ENCODE measurements at regions not wholly inside any gene's neighbourhood (a gene's known extent, or its start where the extent isn't known, plus 50 kb on each side); places are given as distances from the start of the nearest gene placed in this dataset.

DNA sequence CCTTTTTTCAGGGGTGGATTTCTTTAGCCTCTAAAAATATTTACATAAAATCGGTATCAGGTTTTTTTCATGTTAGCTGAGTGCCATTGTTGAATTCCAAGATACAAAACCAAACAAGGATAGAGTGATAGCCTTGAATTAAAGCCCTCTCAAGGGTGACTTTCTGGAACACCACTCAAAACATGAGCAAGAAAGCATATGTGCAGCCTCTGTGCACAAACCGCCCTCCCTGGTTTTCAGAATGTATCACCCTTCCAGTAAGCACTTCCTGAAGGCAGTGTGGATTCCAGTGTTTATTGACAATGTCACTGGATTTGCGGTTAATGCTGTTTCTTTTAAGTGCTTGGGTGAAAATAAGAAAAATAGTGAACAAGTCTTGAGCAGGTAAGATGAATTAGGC is 597.7 kb downstream of the TMEM114 start:
- DNase-seq (ENCODE audit: low spot score) = no peak
- in situ Hi-C loops (cut with MboI; ENCODE audit: low pct_unique_long_range_greater_than_20kb, low sequenced_read_pairs, unreplicated experiment) = no loop called here
- TF ChIP-seq, protein P1, sequence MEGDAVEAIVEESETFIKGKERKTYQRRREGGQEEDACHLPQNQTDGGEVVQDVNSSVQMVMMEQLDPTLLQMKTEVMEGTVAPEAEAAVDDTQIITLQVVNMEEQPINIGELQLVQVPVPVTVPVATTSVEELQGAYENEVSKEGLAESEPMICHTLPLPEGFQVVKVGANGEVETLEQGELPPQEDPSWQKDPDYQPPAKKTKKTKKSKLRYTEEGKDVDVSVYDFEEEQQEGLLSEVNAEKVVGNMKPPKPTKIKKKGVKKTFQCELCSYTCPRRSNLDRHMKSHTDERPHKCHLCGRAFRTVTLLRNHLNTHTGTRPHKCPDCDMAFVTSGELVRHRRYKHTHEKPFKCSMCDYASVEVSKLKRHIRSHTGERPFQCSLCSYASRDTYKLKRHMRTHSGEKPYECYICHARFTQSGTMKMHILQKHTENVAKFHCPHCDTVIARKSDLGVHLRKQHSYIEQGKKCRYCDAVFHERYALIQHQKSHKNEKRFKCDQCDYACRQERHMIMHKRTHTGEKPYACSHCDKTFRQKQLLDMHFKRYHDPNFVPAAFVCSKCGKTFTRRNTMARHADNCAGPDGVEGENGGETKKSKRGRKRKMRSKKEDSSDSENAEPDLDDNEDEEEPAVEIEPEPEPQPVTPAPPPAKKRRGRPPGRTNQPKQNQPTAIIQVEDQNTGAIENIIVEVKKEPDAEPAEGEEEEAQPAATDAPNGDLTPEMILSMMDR (IDR thresholded peaks at IDR 0.05; ENCODE audit: extremely low read depth, insufficient read depth, missing control alignments) = no peak

DNA sequence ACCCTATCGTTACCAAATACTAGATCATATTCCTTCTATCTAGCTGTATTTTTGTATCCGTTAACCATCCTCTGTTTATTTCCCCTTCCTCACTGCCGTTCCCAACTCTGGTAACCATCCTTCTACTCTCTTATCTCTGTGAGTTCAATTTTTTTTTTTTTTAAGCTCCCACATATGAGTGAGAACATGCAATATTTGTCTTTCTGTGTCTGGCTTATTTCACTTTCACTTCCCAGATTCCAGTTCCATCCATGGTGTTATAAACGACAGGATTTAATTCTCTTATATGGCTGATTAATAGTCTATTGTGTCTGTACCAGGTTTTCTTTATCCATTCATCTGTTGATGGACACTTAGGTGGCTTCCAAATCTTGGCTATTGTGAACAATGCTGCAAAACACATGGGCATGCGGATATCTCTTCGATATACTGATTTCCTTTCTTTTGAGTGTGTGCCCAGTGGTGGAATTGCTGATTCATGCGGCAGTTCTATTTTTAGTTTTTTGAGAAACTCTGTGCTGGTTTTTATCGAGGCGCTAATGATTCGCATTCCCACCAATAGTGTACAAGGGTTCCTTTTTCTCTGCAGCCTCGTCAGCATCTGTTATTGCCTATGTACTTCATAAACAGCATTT is 599.6 kb downstream of the TMEM114 start:
- TF ChIP-seq, protein P1 (IDR thresholded peaks at IDR 0.05; ENCODE audit: extremely low read depth, insufficient read depth, missing control alignments) = no peak
- DNase-seq (ENCODE audit: low spot score) = no peak
- in situ Hi-C loops (cut with MboI; ENCODE audit: low pct_unique_long_range_greater_than_20kb, low sequenced_read_pairs, unreplicated experiment) = no loop called here

DNA sequence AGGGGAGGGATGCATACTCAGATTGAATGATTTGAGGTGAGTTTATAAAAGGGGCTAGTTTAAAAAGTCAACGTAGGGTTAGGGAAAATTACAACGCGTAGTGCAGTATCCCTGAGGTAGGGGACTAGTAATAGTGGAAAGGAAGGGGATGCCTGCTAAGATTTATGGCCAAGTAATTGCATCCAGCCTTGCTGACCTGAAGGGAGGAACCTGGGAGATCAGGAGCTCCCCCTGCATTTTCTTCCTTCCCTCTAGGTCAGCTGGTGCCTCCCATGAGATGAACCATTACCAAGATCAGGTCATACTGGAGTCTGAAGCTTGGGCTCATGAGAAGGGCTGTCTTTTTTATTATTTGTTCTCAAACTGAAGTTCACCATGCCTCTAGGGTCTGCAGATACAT is 606.6 kb downstream of the TMEM114 start:
- TF ChIP-seq, protein P1 (IDR thresholded peaks at IDR 0.05; ENCODE audit: extremely low read depth, insufficient read depth, missing control alignments) = no peak
- in situ Hi-C loops (cut with MboI; ENCODE audit: low pct_unique_long_range_greater_than_20kb, low sequenced_read_pairs, unreplicated experiment) = no loop called here
- no peak for DNase-seq (ENCODE audit: low spot score)

DNA sequence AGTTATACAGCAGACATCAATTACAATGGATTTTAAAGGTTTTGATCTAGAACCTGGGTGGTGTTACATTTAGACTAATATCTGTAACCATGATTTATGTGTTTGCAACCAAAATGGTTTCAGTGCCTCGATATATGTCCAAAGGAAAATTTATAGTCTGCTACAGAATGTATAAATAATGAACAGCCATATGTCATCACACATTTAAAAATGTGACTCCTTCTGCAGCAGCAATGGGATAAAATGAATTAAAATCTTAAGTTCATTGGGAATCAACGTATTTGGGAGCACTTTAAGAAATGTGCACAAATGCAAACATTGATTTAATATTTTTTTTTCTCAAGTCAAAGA is 610.2 kb downstream of the TMEM114 start:
- in situ Hi-C loops (cut with MboI; ENCODE audit: low pct_unique_long_range_greater_than_20kb, low sequenced_read_pairs, unreplicated experiment) = no loop called here
- DNase-seq (ENCODE audit: low spot score) = no peak
- TF ChIP-seq, protein P1 (IDR thresholded peaks at IDR 0.05; ENCODE audit: extremely low read depth, insufficient read depth, missing control alignments) = no peak

DNA sequence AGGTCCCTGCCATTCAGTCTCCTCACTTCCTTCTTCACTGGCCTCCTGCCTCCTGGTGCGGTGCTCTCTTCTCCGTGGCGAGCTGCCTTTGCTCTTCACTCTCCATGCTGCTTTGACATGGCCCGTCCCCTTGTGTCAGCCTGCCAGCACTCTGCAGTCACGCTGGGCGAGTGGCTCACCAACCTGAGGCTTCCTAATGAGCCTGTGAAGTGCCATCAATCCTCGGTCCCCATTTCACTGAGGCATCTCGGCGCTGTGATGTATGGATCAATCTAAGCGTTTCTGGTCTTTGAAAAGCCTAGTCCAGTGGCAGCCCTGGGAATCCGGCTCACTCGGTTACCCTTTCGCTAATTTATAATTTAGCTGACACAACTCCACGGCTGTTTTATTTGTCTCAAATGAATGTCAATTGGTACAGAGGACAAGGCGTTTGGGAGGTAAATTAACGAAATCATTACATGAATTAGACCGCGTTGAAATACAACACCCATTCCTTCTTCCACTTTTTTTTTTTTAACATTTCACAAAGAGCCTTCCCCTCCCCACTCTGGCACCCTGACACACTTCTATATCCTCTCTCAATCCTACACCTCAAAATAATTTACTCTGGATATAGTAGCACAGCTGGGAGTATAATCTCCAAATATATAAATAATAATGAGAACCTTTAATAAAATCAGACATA is 610.7 kb downstream of the TMEM114 start:
- in situ Hi-C loops (cut with MboI; ENCODE audit: low pct_unique_long_range_greater_than_20kb, low sequenced_read_pairs, unreplicated experiment) = no loop called here
- TF ChIP-seq, protein P1 (IDR thresholded peaks at IDR 0.05; ENCODE audit: extremely low read depth, insufficient read depth, missing control alignments) = no peak
- DNase-seq (ENCODE audit: low spot score) = no peak

DNA sequence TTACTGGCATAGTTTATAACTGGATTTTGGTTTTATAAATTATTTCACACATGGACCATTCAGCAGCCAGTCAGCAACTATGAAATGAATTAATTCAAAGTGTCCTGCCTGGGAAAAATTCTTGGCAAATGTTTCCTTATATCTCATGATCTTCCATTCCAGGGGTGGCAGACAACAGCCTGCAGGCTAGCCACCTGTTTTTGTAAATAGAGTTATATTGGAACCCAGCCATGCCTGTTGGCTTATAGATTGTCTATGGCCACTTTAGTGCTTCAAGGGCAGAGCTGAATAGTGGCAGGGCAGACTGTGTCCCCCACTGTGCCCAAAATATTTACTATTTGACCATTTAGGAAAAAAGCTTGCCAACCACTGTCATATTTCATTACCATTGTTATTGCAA is 613.7 kb downstream of the TMEM114 start:
- in situ Hi-C loops (cut with MboI; ENCODE audit: low pct_unique_long_range_greater_than_20kb, low sequenced_read_pairs, unreplicated experiment) = no loop called here
- TF ChIP-seq, protein P1 (IDR thresholded peaks at IDR 0.05; ENCODE audit: extremely low read depth, insufficient read depth, missing control alignments) = no peak
- no peak for DNase-seq (ENCODE audit: low spot score)

All from GM13977 (cell line).